SK-N-SH treated with all-trans-retinoic acid at 6 μM for 48 hours (cell line): ENCODE measurements at regions not wholly inside any gene's neighbourhood (a gene's known extent, or its start where the extent isn't known, plus 50 kb on each side); places are given as distances from the start of the nearest gene placed in this dataset.

Experiments used
- ATAC-seq: fragments of 200-7000 bp; cut with Tn5 transposase; 3 replicates; pipeline ENCODE4 v1.9.1; 2020; ENCODE audit warnings: mild to moderate bottlenecking, moderate library complexity
- ARNTL ChIP-seq: fragments of 450-650 bp; formaldehyde crosslinking; IDR thresholded peaks from 2 replicates; pipeline ENCODE4 v1.5.0; 2020; ENCODE audit warnings: low read depth, mild to moderate bottlenecking, moderate library complexity, borderline replicate concordance
- BACH2 ChIP-seq: fragments of 250-450 bp; sonication (Bioruptor Pico); IDR thresholded peaks from 2 replicates; pipeline ENCODE4 v1.9.0; 2021; ENCODE audit warnings: mild to moderate bottlenecking, borderline replicate concordance
- CSRNP3 ChIP-seq: fragments of 250-450 bp; sonication (Bioruptor Pico); IDR thresholded peaks from 2 replicates; pipeline ENCODE4 v1.5.1; 2021; ENCODE audit warnings: mild to moderate bottlenecking, moderate library complexity
- GLIS3 ChIP-seq: fragments of 250-450 bp; sonication (Bioruptor Pico); IDR thresholded peaks from 2 replicates; pipeline ENCODE4 v1.5.0; 2020; ENCODE audit warnings: mild to moderate bottlenecking, moderate library complexity
- ISL1 ChIP-seq: fragments of 250-450 bp; sonication (Bioruptor Pico); IDR thresholded peaks from 2 replicates; pipeline ENCODE4 v2.1.2; 2022; ENCODE audit warnings: mild to moderate bottlenecking, moderate library complexity
- OSR1 ChIP-seq: fragments of 250-450 bp; sonication (Bioruptor Pico); IDR thresholded peaks from 2 replicates; pipeline ENCODE4 v1.8.0; 2022; ENCODE audit warnings: moderate library complexity, mild to moderate bottlenecking, inconsistent platforms
- PATZ1 ChIP-seq: fragments of 250-450 bp; sonication (Bioruptor Pico); IDR thresholded peaks from 2 replicates; pipeline ENCODE4 v1.8.0; 2020; ENCODE audit warnings: mild to moderate bottlenecking, moderate library complexity, borderline replicate concordance
- PPARA ChIP-seq: fragments of 250-450 bp; sonication (Bioruptor Pico); IDR thresholded peaks from 2 replicates; pipeline ENCODE4 v1.5.0; 2020; ENCODE audit warnings: mild to moderate bottlenecking, borderline replicate concordance
- RARB ChIP-seq: fragments of 250-450 bp; sonication (Bioruptor Pico); IDR thresholded peaks from 2 replicates; pipeline ENCODE4 v1.8.0; 2021; ENCODE audit warnings: mild to moderate bottlenecking, moderate library complexity
- SNAI2 ChIP-seq: fragments of 250-450 bp; sonication (Bioruptor Pico); IDR thresholded peaks from 2 replicates; pipeline ENCODE4 v1.5.0; 2020; ENCODE audit warnings: mild to moderate bottlenecking, moderate library complexity
- TCF4 ChIP-seq: fragments of 250-450 bp; sonication (Bioruptor Pico); IDR thresholded peaks from 2 replicates; pipeline ENCODE4 v1.8.0; 2021; ENCODE audit warnings: mild to moderate bottlenecking, moderate library complexity, borderline replicate concordance
- TOX ChIP-seq: fragments of 250-450 bp; sonication (Bioruptor Pico); IDR thresholded peaks from 2 replicates; pipeline ENCODE4 v1.8.0; 2021; ENCODE audit warnings: mild to moderate bottlenecking, moderate library complexity, borderline replicate concordance
- ZC3H10 ChIP-seq: fragments of 250-450 bp; sonication (Bioruptor Pico); IDR thresholded peaks from 2 replicates; pipeline ENCODE4 v1.5.1; 2021; ENCODE audit warnings: mild to moderate bottlenecking, moderate library complexity
- ZFP3 ChIP-seq: fragments of 250-450 bp; sonication (Bioruptor Pico); IDR thresholded peaks from 2 replicates; pipeline ENCODE4 v1.5.0; 2020; ENCODE audit warnings: mild to moderate bottlenecking, moderate library complexity
- ZFP30 ChIP-seq: fragments of 450-650 bp; formaldehyde crosslinking; IDR thresholded peaks from 2 replicates; pipeline ENCODE4 v1.5.0; 2022; ENCODE audit warnings: mild to moderate bottlenecking, moderate library complexity
- ZNF565 ChIP-seq: fragments of 450-650 bp; formaldehyde crosslinking; conservative IDR thresholded peaks from 2 replicates; pipeline ENCODE4 v1.5.0; 2020; ENCODE audit warnings: low read depth, mild to moderate bottlenecking, moderate library complexity
- ZNF70 ChIP-seq: fragments of 450-650 bp; formaldehyde crosslinking; IDR thresholded peaks from 2 replicates; pipeline ENCODE4 v1.5.0; 2020; ENCODE audit warnings: mild to moderate bottlenecking, moderate library complexity
- ZNF8 ChIP-seq: fragments of 450-650 bp; formaldehyde crosslinking; IDR thresholded peaks from 2 replicates; pipeline ENCODE4 v1.5.0; 2020; ENCODE audit warnings: mild to moderate bottlenecking, moderate library complexity
- TF ChIP-seq, protein P1 (sequence below): fragments of 250-450 bp; sonication (Bioruptor Pico); IDR thresholded peaks from 2 replicates; pipeline ENCODE4 v1.5.0; 2020; ENCODE audit warnings: mild to moderate bottlenecking, moderate library complexity
- TF ChIP-seq, protein P2 (sequence below): fragments of 250-450 bp; sonication (Bioruptor Pico); IDR thresholded peaks from 2 replicates; pipeline ENCODE4 v1.8.0; 2021; ENCODE audit warnings: low read depth, mild to moderate bottlenecking, moderate library complexity, borderline replicate concordance
- TF ChIP-seq, protein P3 (sequence below): fragments of 250-450 bp; sonication (Bioruptor Pico); IDR thresholded peaks from 2 replicates; pipeline ENCODE4 v1.5.1; 2020; ENCODE audit warnings: low read depth, mild to moderate bottlenecking, moderate library complexity

GRCh38 chr10:83824099-83824498, 315.2 kb upstream of the GHITM start:
- no peak for TF ChIP-seq ZNF70 (CRISPR knock-in tag)
- no peak for TF ChIP-seq RARB
- no peak for TF ChIP-seq SNAI2 (CRISPR knock-in tag)
- TF ChIP-seq TOX (CRISPR knock-in tag): no peak
- no peak for ATAC-seq

DNA sequence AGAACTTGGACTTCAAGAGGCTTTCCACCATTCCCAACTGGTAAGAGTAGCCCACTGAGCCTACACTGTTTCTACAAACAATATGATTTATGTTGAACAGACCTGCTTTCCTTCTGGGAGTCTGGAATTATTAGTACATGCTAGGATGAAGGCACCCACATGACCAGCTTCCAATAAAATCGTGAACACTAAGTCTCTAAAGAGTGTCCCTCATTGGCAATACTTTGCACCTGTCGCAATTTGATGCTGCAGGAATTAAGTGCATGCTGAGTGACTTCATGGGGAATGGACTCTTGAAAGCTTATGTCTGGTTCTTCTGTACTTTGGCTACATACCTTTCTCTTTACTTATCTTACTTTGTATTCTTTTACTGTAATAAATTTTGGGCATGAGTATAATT, 305.2 kb upstream of the GHITM start:
- ATAC-seq: no peak
- TF ChIP-seq ZNF70 (CRISPR knock-in tag): no peak
- TF ChIP-seq ZNF8 (CRISPR knock-in tag): no peak
- TF ChIP-seq ARNTL (CRISPR knock-in tag): no peak
- TF ChIP-seq PATZ1: no peak
- TF ChIP-seq BACH2 (CRISPR knock-in tag): no peak
- no peak for TF ChIP-seq SNAI2 (CRISPR knock-in tag)
- TF ChIP-seq, protein P1, sequence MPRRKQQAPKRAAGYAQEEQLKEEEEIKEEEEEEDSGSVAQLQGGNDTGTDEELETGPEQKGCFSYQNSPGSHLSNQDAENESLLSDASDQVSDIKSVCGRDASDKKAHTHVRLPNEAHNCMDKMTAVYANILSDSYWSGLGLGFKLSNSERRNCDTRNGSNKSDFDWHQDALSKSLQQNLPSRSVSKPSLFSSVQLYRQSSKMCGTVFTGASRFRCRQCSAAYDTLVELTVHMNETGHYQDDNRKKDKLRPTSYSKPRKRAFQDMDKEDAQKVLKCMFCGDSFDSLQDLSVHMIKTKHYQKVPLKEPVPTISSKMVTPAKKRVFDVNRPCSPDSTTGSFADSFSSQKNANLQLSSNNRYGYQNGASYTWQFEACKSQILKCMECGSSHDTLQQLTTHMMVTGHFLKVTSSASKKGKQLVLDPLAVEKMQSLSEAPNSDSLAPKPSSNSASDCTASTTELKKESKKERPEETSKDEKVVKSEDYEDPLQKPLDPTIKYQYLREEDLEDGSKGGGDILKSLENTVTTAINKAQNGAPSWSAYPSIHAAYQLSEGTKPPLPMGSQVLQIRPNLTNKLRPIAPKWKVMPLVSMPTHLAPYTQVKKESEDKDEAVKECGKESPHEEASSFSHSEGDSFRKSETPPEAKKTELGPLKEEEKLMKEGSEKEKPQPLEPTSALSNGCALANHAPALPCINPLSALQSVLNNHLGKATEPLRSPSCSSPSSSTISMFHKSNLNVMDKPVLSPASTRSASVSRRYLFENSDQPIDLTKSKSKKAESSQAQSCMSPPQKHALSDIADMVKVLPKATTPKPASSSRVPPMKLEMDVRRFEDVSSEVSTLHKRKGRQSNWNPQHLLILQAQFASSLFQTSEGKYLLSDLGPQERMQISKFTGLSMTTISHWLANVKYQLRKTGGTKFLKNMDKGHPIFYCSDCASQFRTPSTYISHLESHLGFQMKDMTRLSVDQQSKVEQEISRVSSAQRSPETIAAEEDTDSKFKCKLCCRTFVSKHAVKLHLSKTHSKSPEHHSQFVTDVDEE (CRISPR knock-in tag): no peak
- TF ChIP-seq ZC3H10 (CRISPR knock-in tag): no peak
- no peak for TF ChIP-seq ZFP30 (CRISPR knock-in tag)
- TF ChIP-seq, protein P2, sequence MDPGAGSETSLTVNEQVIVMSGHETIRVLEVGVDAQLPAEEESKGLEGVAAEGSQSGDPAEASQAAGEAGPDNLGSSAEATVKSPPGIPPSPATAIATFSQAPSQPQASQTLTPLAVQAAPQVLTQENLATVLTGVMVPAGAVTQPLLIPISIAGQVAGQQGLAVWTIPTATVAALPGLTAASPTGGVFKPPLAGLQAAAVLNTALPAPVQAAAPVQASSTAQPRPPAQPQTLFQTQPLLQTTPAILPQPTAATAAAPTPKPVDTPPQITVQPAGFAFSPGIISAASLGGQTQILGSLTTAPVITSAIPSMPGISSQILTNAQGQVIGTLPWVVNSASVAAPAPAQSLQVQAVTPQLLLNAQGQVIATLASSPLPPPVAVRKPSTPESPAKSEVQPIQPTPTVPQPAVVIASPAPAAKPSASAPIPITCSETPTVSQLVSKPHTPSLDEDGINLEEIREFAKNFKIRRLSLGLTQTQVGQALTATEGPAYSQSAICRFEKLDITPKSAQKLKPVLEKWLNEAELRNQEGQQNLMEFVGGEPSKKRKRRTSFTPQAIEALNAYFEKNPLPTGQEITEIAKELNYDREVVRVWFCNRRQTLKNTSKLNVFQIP: no peak
- no peak for TF ChIP-seq OSR1
- no peak for TF ChIP-seq ZNF565
- TF ChIP-seq PPARA (CRISPR knock-in tag): no peak

- ATAC-seq: no peak
- TF ChIP-seq ARNTL (CRISPR knock-in tag): no peak
- TF ChIP-seq ISL1: peak; percentile 41; the same call in 1 of the 2 replicates
- TF ChIP-seq BACH2 (CRISPR knock-in tag): no peak
- TF ChIP-seq, protein P1 (CRISPR knock-in tag): peak; percentile 50; the same call in 1 of the 2 replicates
- TF ChIP-seq, protein P3, sequence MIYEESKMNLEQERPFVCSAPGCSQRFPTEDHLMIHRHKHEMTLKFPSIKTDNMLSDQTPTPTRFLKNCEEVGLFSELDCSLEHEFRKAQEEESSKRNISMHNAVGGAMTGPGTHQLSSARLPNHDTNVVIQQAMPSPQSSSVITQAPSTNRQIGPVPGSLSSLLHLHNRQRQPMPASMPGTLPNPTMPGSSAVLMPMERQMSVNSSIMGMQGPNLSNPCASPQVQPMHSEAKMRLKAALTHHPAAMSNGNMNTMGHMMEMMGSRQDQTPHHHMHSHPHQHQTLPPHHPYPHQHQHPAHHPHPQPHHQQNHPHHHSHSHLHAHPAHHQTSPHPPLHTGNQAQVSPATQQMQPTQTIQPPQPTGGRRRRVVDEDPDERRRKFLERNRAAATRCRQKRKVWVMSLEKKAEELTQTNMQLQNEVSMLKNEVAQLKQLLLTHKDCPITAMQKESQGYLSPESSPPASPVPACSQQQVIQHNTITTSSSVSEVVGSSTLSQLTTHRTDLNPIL (CRISPR knock-in tag): no peak
- no peak for TF ChIP-seq ZC3H10 (CRISPR knock-in tag)
- TF ChIP-seq TCF4: peak; percentile 64
- TF ChIP-seq ZFP3: no peak
- no peak for TF ChIP-seq ZNF8 (CRISPR knock-in tag)
- no peak for TF ChIP-seq OSR1
- TF ChIP-seq ZFP30 (CRISPR knock-in tag): no peak
- TF ChIP-seq PPARA (CRISPR knock-in tag): no peak
- no peak for TF ChIP-seq CSRNP3
- TF ChIP-seq RARB: no peak
- no peak for TF ChIP-seq GLIS3 (CRISPR knock-in tag)
These were observed 303.2 kb upstream of the GHITM start for GRCh38 chr10:83835945-83836745.
